Dedifferentiated amniotic fluid mesenchymal stem cell (primary cell): ENCODE measurements at regions not wholly inside any gene's neighbourhood (a gene's known extent, or its start where the extent isn't known, plus 50 kb on each side); places are given as distances from the start of the nearest gene placed in this dataset.
"Not testable (repeated sequence)": the region's sequence is repeated elsewhere in the genome, so short reads cannot be mapped to it uniquely, and the experiment has no call there.

Experiments
- DNase-seq: peaks from one replicate; pipeline ENCODE4 v3.0.0-alpha.2; 2016; ENCODE audit errors: extremely low spot score

- no peak for DNase-seq
These were observed 532.7 kb downstream of the GRXCR1 start for GRCh38 chr4:43425206-43425605.

- no peak for DNase-seq
These were observed 542.8 kb downstream of the GRXCR1 start for GRCh38 chr4:43435291-43435690.

GRCh38 chr4:43452948-43453347 is 560.4 kb downstream of the GRXCR1 start:
- no peak for DNase-seq

GRCh38 chr4:43456383-43456782 is 563.9 kb downstream of the GRXCR1 start:
- no peak for DNase-seq

- no peak for DNase-seq
These were observed 565.4 kb downstream of the GRXCR1 start for GRCh38 chr4:43457866-43458265.

GRCh38 chr4:43458293-43458692 is 565.8 kb downstream of the GRXCR1 start:
- DNase-seq = no peak

- DNase-seq = no peak
These were observed 579.4 kb downstream of the GRXCR1 start for GRCh38 chr4:43471950-43472349.

- DNase-seq = no peak
These were observed 589.0 kb downstream of the GRXCR1 start for GRCh38 chr4:43481526-43481925.

- DNase-seq = no peak
These were observed 592.7 kb downstream of the GRXCR1 start for GRCh38 chr4:43485196-43485595.

- DNase-seq = no peak
These were observed 603.7 kb downstream of the GRXCR1 start for GRCh38 chr4:43496188-43496587.

- DNase-seq = no peak
These were observed 604.1 kb downstream of the GRXCR1 start for GRCh38 chr4:43496602-43497001.

GRCh38 chr4:43505823-43506222 is 613.3 kb downstream of the GRXCR1 start:
- not testable (repeated sequence) for DNase-seq

- no peak for DNase-seq
These were observed 619.7 kb downstream of the GRXCR1 start for GRCh38 chr4:43512253-43512652.

GRCh38 chr4:43525646-43526045 is 633.1 kb downstream of the GRXCR1 start:
- no peak for DNase-seq

- DNase-seq = no peak
These were observed 655.0 kb downstream of the GRXCR1 start for GRCh38 chr4:43547561-43547960.

GRCh38 chr4:43550981-43551627 is 658.6 kb downstream of the GRXCR1 start:
- DNase-seq = no peak

- no peak for DNase-seq
These were observed 663.7 kb downstream of the GRXCR1 start for GRCh38 chr4:43556262-43556661.

- DNase-seq = no peak
These were observed 667.5 kb downstream of the GRXCR1 start for GRCh38 chr4:43560047-43560446.

- DNase-seq = no peak
These were observed 671.6 kb downstream of the GRXCR1 start for GRCh38 chr4:43564107-43564506.

GRCh38 chr4:43564591-43564990 is 672.1 kb downstream of the GRXCR1 start:
- DNase-seq = no peak

GRCh38 chr4:43567644-43568043 is 675.1 kb downstream of the GRXCR1 start:
- DNase-seq = no peak

GRCh38 chr4:43586813-43587212 is 694.3 kb downstream of the GRXCR1 start:
- DNase-seq = no peak

GRCh38 chr4:43587758-43588157 is 695.2 kb downstream of the GRXCR1 start:
- DNase-seq = no peak

GRCh38 chr4:43607400-43607799 is 714.9 kb downstream of the GRXCR1 start:
- no peak for DNase-seq
